GM23338 (cell line): ENCODE measurements at regions not wholly inside any gene's neighbourhood (a gene's known extent, or its start where the extent isn't known, plus 50 kb on each side); places are given as distances from the start of the nearest gene placed in this dataset.

ENCODE experiments used
- ATAC-seq: fragments of 200-7000 bp; cut with Tn5 transposase; 3 replicates; pipeline ENCODE4 v1.9.1; 2020
- DNase-seq: peaks from one replicate; pipeline ENCODE4 v3.0.0-alpha.2; 2015; ENCODE audit warnings: low spot score
- H2AFZ ChIP-seq: fragments of 200-600 bp; sonication (generic); 2 replicates; pipeline ENCODE4 v1.8.0; 2016; ENCODE audit warnings: antibody characterized with exemption, mild to moderate bottlenecking, moderate library complexity
- H3F3A ChIP-seq: fragments of 200-600 bp; sonication (generic); replicated peaks from 2 replicates; pipeline ENCODE4 v1.8.0; 2017; ENCODE audit warnings: antibody characterized with exemption, mixed run types, low read depth
- H3K27ac ChIP-seq: fragments of 200-600 bp; sonication (generic); 2 replicates; pipeline ENCODE4 v1.6.1; 2016; ENCODE audit warnings: low read depth
- H3K27me3 ChIP-seq: fragments of 200-600 bp; sonication (generic); 2 replicates; pipeline ENCODE4 v1.8.0; 2016; ENCODE audit warnings: mild to moderate bottlenecking, mixed run types, moderate library complexity; ENCODE audit not compliant: insufficient read depth
- H3K36me3 ChIP-seq: fragments of 200-600 bp; sonication (generic); 2 replicates; pipeline ENCODE4 v1.8.0; 2016; ENCODE audit warnings: mild to moderate bottlenecking; ENCODE audit not compliant: insufficient read depth
- H3K4me1 ChIP-seq: fragments of 200-600 bp; sonication (generic); 2 replicates; pipeline ENCODE4 v1.8.0; 2016; ENCODE audit warnings: mild to moderate bottlenecking, moderate library complexity; ENCODE audit not compliant: insufficient read depth
- H3K4me2 ChIP-seq: fragments of 200-600 bp; sonication (generic); 2 replicates; pipeline ENCODE4 v1.7.1; 2017; ENCODE audit warnings: mixed run types
- H3K4me3 ChIP-seq: fragments of 200-600 bp; sonication (generic); 2 replicates; pipeline ENCODE4 v1.6.1; 2016; ENCODE audit warnings: mixed run types
- H3K79me2 ChIP-seq: fragments of 200-600 bp; sonication (generic); replicated peaks from 2 replicates; pipeline ENCODE4 v1.8.0; 2017; ENCODE audit warnings: mild to moderate bottlenecking; ENCODE audit not compliant: insufficient read depth
- H3K9me2 ChIP-seq: fragments of 200-600 bp; sonication (generic); 2 replicates; pipeline ENCODE4 v1.8.0; 2017; ENCODE audit not compliant: insufficient read depth
- H4K20me1 ChIP-seq: fragments of 200-600 bp; sonication (generic); replicated peaks from 2 replicates; pipeline ENCODE4 v1.8.0; 2017; ENCODE audit warnings: mild to moderate bottlenecking; ENCODE audit not compliant: insufficient read depth
- H3K27ac Mint-ChIP-seq: 2 replicates; pipeline ENCODE4 v1.8.0; 2020; ENCODE audit warnings: inconsistent platforms, mild to moderate bottlenecking, moderate library complexity, mixed read lengths
- H3K27me3 Mint-ChIP-seq: 3 replicates; pipeline ENCODE4 v1.8.0; 2022; ENCODE audit warnings: low read depth, mild to moderate bottlenecking, moderate library complexity, mixed read lengths, inconsistent platforms; ENCODE audit not compliant: insufficient read depth, poor library complexity
- H3K36me3 Mint-ChIP-seq: 3 replicates; pipeline ENCODE4 v1.8.0; 2021; ENCODE audit warnings: low read depth, mild to moderate bottlenecking, inconsistent platforms, moderate library complexity, mixed read lengths
- H3K4me1 Mint-ChIP-seq: 3 replicates; pipeline ENCODE4 v1.8.0; 2020; ENCODE audit warnings: mild to moderate bottlenecking, inconsistent platforms, mixed read lengths
- H3K4me3 Mint-ChIP-seq: 3 replicates; pipeline ENCODE4 v1.8.0; 2021; ENCODE audit warnings: moderate library complexity, mild to moderate bottlenecking, inconsistent platforms, mixed read lengths
- H3K9me3 Mint-ChIP-seq: 3 replicates; pipeline ENCODE4 v1.8.0; 2020; ENCODE audit warnings: moderate library complexity, mild to moderate bottlenecking, inconsistent platforms, mixed read lengths
- CREB1 ChIP-seq: fragments of 250-450 bp; sonication (Bioruptor Pico); IDR thresholded peaks from 2 replicates; pipeline ENCODE4 v1.5.0; 2020; ENCODE audit warnings: low read depth, mild to moderate bottlenecking, moderate library complexity
- CTCF ChIP-seq, 2 experiments: fragments of 200-600 bp in 1 of 2; sonication (generic) in 1 of 2; conservative IDR thresholded peaks; 2 replicates each; pipeline versions ENCODE4 v1.5.1 to v1.6.1; 2016 to 2017; ENCODE audit warnings: antibody characterized with exemption in 2 of 2, low read depth in 2 of 2, mild to moderate bottlenecking in 2 of 2, moderate library complexity in 1 of 2
- ETS1 ChIP-seq: IDR thresholded peaks from 2 replicates; pipeline ENCODE4 v1.6.1; 2016; ENCODE audit warnings: antibody characterized with exemption
- EZH2 ChIP-seq: fragments of 200-600 bp; sonication (generic); IDR thresholded peaks from one replicate; pipeline ENCODE4 v1.8.0; 2017; ENCODE audit warnings: antibody characterized with exemption, mild to moderate bottlenecking, low read depth; ENCODE audit not compliant: unreplicated experiment
- EZH2phosphoT487 ChIP-seq: fragments of 200-600 bp; sonication (generic); IDR thresholded peaks from one replicate; pipeline ENCODE4 v1.8.1; 2018; ENCODE audit warnings: antibody characterized with exemption; ENCODE audit not compliant: unreplicated experiment
- JUNB ChIP-seq: IDR thresholded peaks from one replicate; pipeline ENCODE4 v1.6.1; 2016; ENCODE audit warnings: antibody characterized with exemption; ENCODE audit not compliant: unreplicated experiment
- NANOG ChIP-seq: IDR thresholded peaks from 2 replicates; pipeline ENCODE4 v1.6.1; 2016; ENCODE audit warnings: antibody characterized with exemption, borderline replicate concordance
- POLR2AphosphoS5 ChIP-seq: IDR thresholded peaks from 2 replicates; pipeline ENCODE4 v1.6.1; 2016; ENCODE audit warnings: antibody characterized with exemption, low read depth
- REST ChIP-seq: IDR thresholded peaks from one replicate; pipeline ENCODE4 v1.6.1; 2018; ENCODE audit warnings: antibody characterized with exemption; ENCODE audit not compliant: unreplicated experiment
- STAT1 ChIP-seq: IDR thresholded peaks from one replicate; pipeline ENCODE4 v1.6.1; 2016; ENCODE audit warnings: antibody characterized with exemption; ENCODE audit not compliant: unreplicated experiment
- ZNF114 ChIP-seq: fragments of 250-450 bp; sonication (Bioruptor Pico); IDR thresholded peaks from 2 replicates; pipeline ENCODE4 v1.5.0; 2020; ENCODE audit warnings: mild to moderate bottlenecking, moderate library complexity
- ZNF331 ChIP-seq: fragments of 250-450 bp; sonication (Bioruptor Pico); IDR thresholded peaks from 2 replicates; pipeline ENCODE4 v1.5.0; 2020; ENCODE audit warnings: low read depth, mild to moderate bottlenecking, moderate library complexity
- ZNF462 ChIP-seq: fragments of 250-450 bp; sonication (Bioruptor Pico); IDR thresholded peaks from 2 replicates; pipeline ENCODE4 v1.5.0; 2020; ENCODE audit warnings: mild to moderate bottlenecking, moderate library complexity

GRCh38 chr12:114206525-114206924 lies 199.4 kb downstream of the TBX5 start:
- Histone ChIP-seq H3K79me2 (no peaks in the 10 kb centered on the region), H3K4me2 (no peak overlapping the region), H4K20me1 (no peaks in the 10 kb centered on the region), H2AFZ (no peak overlapping the region), H3K27me3 (no peaks in the 10 kb centered on the region), H3K9me2 (peaks cover 4% of the 10 kb centered on the region; the same call in 1 of the 2 replicates), H3K36me3 (no peaks in the 10 kb centered on the region), H3F3A (no peaks in the 10 kb centered on the region), H3K4me3 (no peak overlapping the region), H3K27ac (no peak overlapping the region), H3K4me1 (peaks cover 7% of the 10 kb centered on the region)
- Mint-ChIP-seq H3K27ac (no peak overlapping the region), H3K9me3 (no peaks in the 10 kb centered on the region), H3K36me3 (no peaks in the 10 kb centered on the region), H3K27me3 (peaks cover 3% of the 10 kb centered on the region), H3K4me1 (peaks cover 6% of the 10 kb centered on the region), H3K4me3 (no peak overlapping the region)
- no peak for DNase-seq
- ATAC-seq = no peak
- TF ChIP-seq ZNF331 (CRISPR knock-in tag) = no peak
- no peak for TF ChIP-seq NANOG
- TF ChIP-seq CREB1 (CRISPR knock-in tag) = no peak
- TF ChIP-seq ZNF114 (CRISPR knock-in tag) = no peak
- TF ChIP-seq ZNF462 = no peak
- no peak for TF ChIP-seq JUNB
- TF ChIP-seq STAT1 = no peak
- TF ChIP-seq ETS1 = no peak
- no peak for TF ChIP-seq EZH2
- TF ChIP-seq POLR2AphosphoS5 = no peak
- no peak for TF ChIP-seq REST
- TF ChIP-seq EZH2phosphoT487 = no peak
- no peak for TF ChIP-seq CTCF (conservative IDR thresholded peaks at IDR 0.05; ENCODE audit: low read depth in 2 of 2)
